K562 (cell line): ENCODE measurements at regions not wholly inside any gene's neighbourhood (a gene's known extent, or its start where the extent isn't known, plus 50 kb on each side); places are given as distances from the start of the nearest gene placed in this dataset.

ENCODE experiments used
- ATAC-seq: fragments of 200-7000 bp; cut with Tn5 transposase; 3 replicates; pipeline ENCODE4 v1.9.1; 2020; ENCODE audit warnings: moderate library complexity
- BruUV-seq: library from RNA; stranded (reverse); fragments of 400-500 nt; replicated peaks from 2 replicates; lab custom pipeline; 2021; lab: Mats Ljungman, UMichigan
- CTCF ChIA-PET: fragments of 300-600 bp; formaldehyde crosslinking; extraction: SDS; loops from one replicate; lab custom pipeline; 2021; ENCODE audit warnings: low intra/inter-chr PET ratio; lab: Yijun Ruan, JAX
- POLR2A ChIA-PET: fragments of 300-600, 350-650 bp; sonication (Branson Sonifier 250); formaldehyde crosslinking; extraction: SDS; loops from one replicate; lab custom pipeline; 2021; ENCODE audit warnings: antibody characterized with exemption, inconsistent platforms; lab: Yijun Ruan, JAX
- DNase-seq, 4 experiments: peaks; one replicate each; pipeline versions ENCODE4 v3.0.0 to v3.0.0-alpha.2; 2011 to 2018; ENCODE audit warnings: low spot score in 3 of 4, mixed read lengths in 3 of 4; ENCODE audit errors: extremely low read depth in 1 of 4
- FAIRE-seq: peaks from 2 replicates; lab custom pipeline; 2011; peaks lifted over from hg19 to GRCh38; lab: Jason Lieb, UNC
- H2AFZ ChIP-seq: 2 replicates; pipeline ENCODE4 v1.6.0; 2011; ENCODE audit warnings: low read depth, low read length, control low read depth, inconsistent platforms
- H3K27ac ChIP-seq: fragments of 200-600 bp; 3 replicates; pipeline ENCODE4 v1.8.0; 2011; ENCODE audit warnings: low read depth, mild to moderate bottlenecking, control low read depth, inconsistent platforms, low read length, moderate library complexity, mixed read lengths; ENCODE audit errors: extremely low read depth
- H3K27me3 ChIP-seq, 2 experiments: fragments of 300-600 bp in 1 of 2; 2 replicates in 1 of 2; 3 replicates in 1 of 2; pipeline versions ENCODE4 v1.6.0 to v1.8.0; 2011; ENCODE audit warnings: inconsistent platforms in 2 of 2, low read length in 2 of 2, mild to moderate bottlenecking in 1 of 2, mixed read lengths in 1 of 2, moderate library complexity in 1 of 2; ENCODE audit not compliant: control insufficient read depth in 2 of 2, insufficient read depth in 2 of 2
- H3K36me3 ChIP-seq: fragments of 300-600 bp; 3 replicates; pipeline ENCODE4 v1.8.0; 2011; ENCODE audit warnings: mild to moderate bottlenecking, low read length, inconsistent platforms; ENCODE audit not compliant: control insufficient read depth, insufficient read depth
- H3K4me1 ChIP-seq, 2 experiments: fragments of 200-600 bp in 1 of 2; replicated peaks in 1 of 2; 2 replicates in 1 of 2; 3 replicates in 1 of 2; pipeline versions ENCODE4 v1.5.1 to v1.8.0; 2011; ENCODE audit warnings: inconsistent platforms in 2 of 2, low read length in 2 of 2, mild to moderate bottlenecking in 1 of 2, mixed read lengths in 1 of 2, moderate library complexity in 1 of 2; ENCODE audit not compliant: control insufficient read depth in 2 of 2, insufficient read depth in 2 of 2
- H3K4me2 ChIP-seq: 2 replicates; pipeline ENCODE4 v1.6.1; 2011; ENCODE audit warnings: low read length, control low read depth, inconsistent platforms, mixed read lengths; ENCODE audit not compliant: insufficient read depth
- H3K4me3 ChIP-seq: fragments of 200-600 bp; sonication (generic), shearing (Covaris generic); 2 replicates; pipeline ENCODE4 v1.5.1; 2016; ENCODE audit warnings: control low read depth, inconsistent platforms
- H3K79me2 ChIP-seq: fragments of 200-600 bp; 3 replicates; pipeline ENCODE4 v1.8.0; 2011; ENCODE audit warnings: low read length, inconsistent platforms; ENCODE audit not compliant: control insufficient read depth, insufficient read depth
- H3K9ac ChIP-seq, 2 experiments: 2 replicates each; pipeline versions ENCODE4 v1.6.0 to v1.6.1; 2011; ENCODE audit warnings: low read depth in 2 of 2, low read length in 2 of 2, control low read depth in 1 of 2, inconsistent platforms in 1 of 2, mild to moderate bottlenecking in 1 of 2, mixed read lengths in 1 of 2; ENCODE audit not compliant: insufficient read depth in 1 of 2
- H3K9me1 ChIP-seq: one replicate; pipeline ENCODE4 v1.6.0; 2011; ENCODE audit warnings: inconsistent platforms, mild to moderate bottlenecking, low read length, moderate library complexity; ENCODE audit not compliant: control insufficient read depth, insufficient read depth
- H3K9me3 ChIP-seq: replicated peaks from 2 replicates; pipeline ENCODE4 v1.5.1; 2011; ENCODE audit warnings: low read depth, low read length, inconsistent platforms; ENCODE audit not compliant: control insufficient read depth, insufficient read depth
- H4K20me1 ChIP-seq: replicated peaks from 2 replicates; pipeline ENCODE4 v1.6.1; 2011; ENCODE audit warnings: low read length, inconsistent platforms, mixed read lengths; ENCODE audit not compliant: control insufficient read depth, insufficient read depth
- E2F5 ChIP-seq: sonication (generic); formaldehyde crosslinking; IDR thresholded peaks from 2 replicates; pipeline ENCODE4 v1.8.0; 2022; ENCODE audit warnings: mild to moderate bottlenecking, missing genetic modification reagents
- FOXK1 ChIP-seq: sonication (generic); formaldehyde crosslinking; IDR thresholded peaks from 2 replicates; pipeline ENCODE4 v1.8.0; 2022; ENCODE audit warnings: missing genetic modification reagents, mild to moderate bottlenecking, borderline replicate concordance
- HLTF ChIP-seq: fragments of 450-650 bp; IDR thresholded peaks from 2 replicates; pipeline ENCODE4 v1.6.1; 2016
- IRF2 ChIP-seq: sonication (generic); formaldehyde crosslinking; IDR thresholded peaks from 2 replicates; pipeline ENCODE4 v1.8.1; 2022; ENCODE audit warnings: mild to moderate bottlenecking, missing genetic modification reagents
- KHSRP ChIP-seq: fragments of 450-650 bp; IDR thresholded peaks from 2 replicates; pipeline ENCODE4 v1.6.1; 2017
- MCM2 ChIP-seq: fragments of 450-650 bp; IDR thresholded peaks from 2 replicates; pipeline ENCODE4 v1.6.1; 2017; ENCODE audit warnings: low read depth, mild to moderate bottlenecking
- NFRKB ChIP-seq: fragments of 450-650 bp; IDR thresholded peaks from 2 replicates; pipeline ENCODE4 v1.6.1; 2016; ENCODE audit warnings: low read depth
- SNAPC5 ChIP-seq: fragments of 250-450 bp; sonication (Bioruptor Pico); IDR thresholded peaks from 2 replicates; pipeline ENCODE4 v1.8.0; 2021; ENCODE audit warnings: moderate library complexity, mild to moderate bottlenecking, inconsistent platforms
- USF1 ChIP-seq: sonication (generic); formaldehyde crosslinking; IDR thresholded peaks from 2 replicates; pipeline ENCODE4 v1.9.0; 2022; ENCODE audit warnings: mild to moderate bottlenecking, missing genetic modification reagents
- ZFX ChIP-seq: sonication (generic); formaldehyde crosslinking; IDR thresholded peaks from 2 replicates; pipeline ENCODE4 v1.8.0; 2022; ENCODE audit warnings: mild to moderate bottlenecking, missing genetic modification reagents, moderate library complexity
- ZNF408 ChIP-seq: fragments of 250-450 bp; sonication (Bioruptor Pico); IDR thresholded peaks from 2 replicates; pipeline ENCODE4 v1.4.0; 2020; ENCODE audit warnings: low read depth, mild to moderate bottlenecking, moderate library complexity
- WGBS: fragments of 100-300 bp; shearing (Covaris generic); methylation state at CpG from one replicate; pipeline ENCODE4 v1.1.6; 2016; ENCODE audit warnings: low coverage, mixed read lengths; ENCODE audit not compliant: insufficient coverage; ENCODE audit errors: missing lambda C conversion rate; 5-methylcytosine and 5-hydroxymethylcytosine counted together
- in situ Hi-C: fragments of 300-500 bp; cut with MboI; formaldehyde crosslinking; loops from 4 replicates; pipeline ENCODE4 v1.15.0; 2018; ENCODE audit warnings: inconsistent platforms, mixed read lengths
- intact Hi-C: fragments of 100-400 bp; cut with micrococcal nuclease; formaldehyde crosslinking; loops from 2 replicates; pipeline ENCODE4 v1.14.2; 2022

- no TSS peak for BruUV-seq
- Histone ChIP-seq H4K20me1 (no peaks in the 10 kb centered on the region), H3K4me3 (no peak overlapping the region), H3K9ac (no peak overlapping the region), H3K36me3 (no peaks in the 10 kb centered on the region), H3K9me3 (no peaks in the 10 kb centered on the region; the same call in 1 of the 2 replicates), H3K9me1 (no peaks in the 10 kb centered on the region), H3K79me2 (no peaks in the 10 kb centered on the region), H3K4me1 (no peaks in the 10 kb centered on the region), H2AFZ (no peak overlapping the region), H3K27ac (no peak overlapping the region), H3K4me2 (no peak overlapping the region), H3K27me3 (no peaks in the 10 kb centered on the region)
- in situ Hi-C loops = no loop called here
- FAIRE-seq = no peak
- ChIA-PET POLR2A (no interaction called here), CTCF (no interaction called here)
- intact Hi-C loops = no loop called here
- TF ChIP-seq ZNF408 (no peak), IRF2 (CRISPR knock-in tag) (no peak), MCM2 (no peak), E2F5 (CRISPR knock-in tag) (no peak), NFRKB (no peak), FOXK1 (CRISPR knock-in tag) (no peak), HLTF (no peak), USF1 (CRISPR knock-in tag) (no peak), SNAPC5 (CRISPR knock-in tag) (no peak), KHSRP (no peak), ZFX (no peak)
- 0% methylated on average over 3 of the region's 3 CpGs for WGBS
- no peak for DNase-seq
- no peak for ATAC-seq
These were observed 255.6 kb upstream of the PDE4D start for GRCh38 chr5:60149081-60149480.
